KMS-11 (cell line): ENCODE measurements at regions not wholly inside any gene's neighbourhood (a gene's known extent, or its start where the extent isn't known, plus 50 kb on each side); places are given as distances from the start of the nearest gene placed in this dataset.

Source experiments
- H2AFZ ChIP-seq: fragments of 200-600 bp; sonication (generic); 2 replicates; pipeline ENCODE4 v1.6.1; 2016; ENCODE audit warnings: antibody characterized with exemption, mixed run types, low read depth
- H3K27ac ChIP-seq: fragments of 200-600 bp; sonication (generic); 2 replicates; pipeline ENCODE4 v1.6.1; 2016; ENCODE audit warnings: mild to moderate bottlenecking, mixed run types
- H3K27me3 ChIP-seq: fragments of 200-600 bp; sonication (generic); 2 replicates; pipeline ENCODE4 v1.6.1; 2017; ENCODE audit warnings: mild to moderate bottlenecking, low read depth, mixed run types, moderate library complexity; ENCODE audit not compliant: insufficient read depth
- H3K36me3 ChIP-seq: fragments of 200-600 bp; sonication (generic); 2 replicates; pipeline ENCODE4 v1.6.1; 2017; ENCODE audit warnings: mild to moderate bottlenecking, mixed run types; ENCODE audit not compliant: insufficient read depth
- H3K4me1 ChIP-seq: fragments of 200-600 bp; sonication (generic); 2 replicates; pipeline ENCODE4 v1.6.1; 2016; ENCODE audit warnings: mild to moderate bottlenecking, low read depth, mixed run types; ENCODE audit not compliant: poor library complexity, severe bottlenecking
- H3K4me2 ChIP-seq: fragments of 200-600 bp; sonication (generic); 2 replicates; pipeline ENCODE4 v1.7.0; 2016; ENCODE audit warnings: mild to moderate bottlenecking, mixed run types
- H3K4me3 ChIP-seq: fragments of 200-600 bp; sonication (generic); IDR thresholded peaks from 2 replicates; pipeline ENCODE4 v1.6.1; 2017; ENCODE audit warnings: low read depth, low read length, mixed read lengths; ENCODE audit not compliant: insufficient read depth
- H3K79me2 ChIP-seq: fragments of 200-600 bp; sonication (generic); 2 replicates; pipeline ENCODE4 v1.6.1; 2016; ENCODE audit warnings: low read depth, mixed run types; ENCODE audit not compliant: insufficient read depth
- H3K9ac ChIP-seq: fragments of 200-600 bp; sonication (generic); 2 replicates; pipeline ENCODE4 v1.6.1; 2016; ENCODE audit warnings: mild to moderate bottlenecking, mixed run types
- H4K20me1 ChIP-seq: fragments of 200-600 bp; sonication (generic); 2 replicates; pipeline ENCODE4 v1.6.1; 2016; ENCODE audit warnings: mild to moderate bottlenecking, mixed run types; ENCODE audit not compliant: insufficient read depth
- CTCF ChIP-seq: fragments of 200-600 bp; sonication (generic); conservative IDR thresholded peaks from 2 replicates; pipeline ENCODE4 v1.6.1; 2017; ENCODE audit warnings: low read depth, mild to moderate bottlenecking, antibody characterized with exemption, low read length, moderate library complexity, mixed read lengths

GRCh38 chr9:74404620-74405019, 92.5 kb upstream of the RORB start:
- no peak overlapping the region for H3K27ac ChIP-seq
- H4K20me1 ChIP-seq = no peaks in the 10 kb centered on the region
- no peaks in the 10 kb centered on the region for H3K27me3 ChIP-seq
- H3K4me1 ChIP-seq = no peaks in the 10 kb centered on the region
- H2AFZ ChIP-seq = no peak overlapping the region
- no peak overlapping the region for H3K9ac ChIP-seq
- no peak overlapping the region for H3K4me3 ChIP-seq
- no peak for TF ChIP-seq CTCF
- H3K79me2 ChIP-seq = no peaks in the 10 kb centered on the region
- H3K4me2 ChIP-seq = no peak overlapping the region
- H3K36me3 ChIP-seq = no peaks in the 10 kb centered on the region

- no peaks in the 10 kb centered on the region for H3K36me3 ChIP-seq
- no peaks in the 10 kb centered on the region for H3K4me1 ChIP-seq
- no peak overlapping the region for H2AFZ ChIP-seq
- H3K9ac ChIP-seq = no peak overlapping the region
- no peaks in the 10 kb centered on the region for H3K79me2 ChIP-seq
- no peak for TF ChIP-seq CTCF
- no peaks in the 10 kb centered on the region for H4K20me1 ChIP-seq
- H3K27ac ChIP-seq = no peak overlapping the region
- no peak overlapping the region for H3K4me2 ChIP-seq
- no peak overlapping the region for H3K4me3 ChIP-seq
- no peaks in the 10 kb centered on the region for H3K27me3 ChIP-seq
Observed at GRCh38 chr9:74407166-74407565, 90.0 kb upstream of the RORB start.

GRCh38 chr9:74412236-74412979, 84.7 kb upstream of the RORB start:
- H3K4me3 ChIP-seq = no peak overlapping the region
- no peaks in the 10 kb centered on the region for H3K79me2 ChIP-seq
- no peak overlapping the region for H3K9ac ChIP-seq
- H2AFZ ChIP-seq = no peak overlapping the region
- H3K36me3 ChIP-seq = no peaks in the 10 kb centered on the region
- no peaks in the 10 kb centered on the region for H3K4me1 ChIP-seq
- H4K20me1 ChIP-seq = no peaks in the 10 kb centered on the region
- no peak overlapping the region for H3K27ac ChIP-seq
- no peaks in the 10 kb centered on the region for H3K27me3 ChIP-seq
- H3K4me2 ChIP-seq = no peak overlapping the region
- TF ChIP-seq CTCF = no peak

GRCh38 chr9:74413876-74414275, 83.3 kb upstream of the RORB start:
- Histone ChIP-seq H3K4me1 (no peaks in the 10 kb centered on the region), H3K4me2 (no peak overlapping the region), H3K79me2 (no peaks in the 10 kb centered on the region), H2AFZ (no peak overlapping the region), H4K20me1 (no peaks in the 10 kb centered on the region), H3K27ac (no peak overlapping the region), H3K4me3 (no peak overlapping the region), H3K27me3 (no peaks in the 10 kb centered on the region), H3K9ac (no peak overlapping the region), H3K36me3 (no peaks in the 10 kb centered on the region)
- no peak for TF ChIP-seq CTCF
